HG02642 (cell line): ENCODE measurements at regions not wholly inside any gene's neighbourhood (a gene's known extent, or its start where the extent isn't known, plus 50 kb on each side); places are given as distances from the start of the nearest gene placed in this dataset.
"Not testable (repeated sequence)": the region's sequence is repeated elsewhere in the genome, so short reads cannot be mapped to it uniquely, and the experiment has no call there.

ENCODE experiments used
- ATAC-seq: cut with Tn5 transposase; IDR thresholded peaks from one replicate; pipeline ENCODE4 v1.9.1; 2021; ENCODE audit warnings: mild to moderate bottlenecking; ENCODE audit not compliant: unreplicated experiment, poor library complexity

GRCh38 chr12:25891095-25891494, 67.4 kb upstream of the RASSF8 start:
- ATAC-seq: not testable (repeated sequence)

- ATAC-seq: no peak
Observed at GRCh38 chr12:25894759-25895158, 63.7 kb upstream of the RASSF8 start.

GRCh38 chr12:25896981-25897380, 61.5 kb upstream of the RASSF8 start:
- ATAC-seq: no peak

GRCh38 chr12:25903603-25904245, 54.8 kb upstream of the RASSF8 start:
- ATAC-seq: no peak

GRCh38 chr12:25904442-25904841, 54.0 kb upstream of the RASSF8 start:
- no peak for ATAC-seq

- ATAC-seq: no peak
Observed at GRCh38 chr12:25906651-25907340, 51.7 kb upstream of the RASSF8 start.
